ENCODE measurements at regions not wholly inside any gene's neighbourhood (a gene's known extent, or its start where the extent isn't known, plus 50 kb on each side); places are given as distances from the start of the nearest gene placed in this dataset.
"Not testable (repeated sequence)": the region's sequence is repeated elsewhere in the genome, so short reads cannot be mapped to it uniquely, and the experiment has no call there.

DNA sequence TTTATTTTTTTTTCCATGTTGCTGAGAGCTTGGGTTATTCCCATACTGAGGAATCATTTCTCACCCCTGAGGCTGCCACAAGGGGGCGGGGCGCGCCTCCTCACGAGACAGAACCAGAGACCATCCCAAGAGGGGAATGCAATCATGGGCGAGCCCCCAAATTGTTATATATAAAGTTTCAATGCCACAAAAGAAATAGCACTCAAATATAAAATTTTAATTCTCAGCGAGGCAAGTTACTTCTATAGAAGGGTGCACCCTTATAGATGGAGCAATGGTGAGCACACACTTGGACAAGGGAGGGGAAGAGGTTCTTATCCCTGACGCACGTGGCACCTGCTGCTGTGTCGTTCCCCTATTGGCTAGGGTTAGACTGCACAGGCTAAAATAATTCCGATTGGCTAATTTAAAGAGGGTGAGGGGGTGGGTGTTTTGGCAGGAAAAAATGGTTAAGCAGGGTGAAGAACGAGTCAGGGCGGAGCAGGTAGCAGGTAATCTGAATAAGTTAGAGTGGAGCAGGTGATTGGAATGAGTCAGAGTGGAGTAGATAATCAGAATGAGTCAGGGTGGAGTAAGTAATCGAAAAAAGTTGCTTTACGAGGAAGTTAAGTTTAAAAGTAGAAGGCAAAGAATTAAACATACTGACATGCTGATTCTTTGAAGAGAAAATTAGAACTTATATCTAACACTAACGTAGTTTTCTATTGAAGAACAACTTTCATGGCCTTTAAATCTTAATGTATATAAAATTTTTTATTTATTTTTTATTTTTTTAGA lies 177.5 kb downstream of the MTCL1 start:
- no peak for FAIRE-seq

DNA sequence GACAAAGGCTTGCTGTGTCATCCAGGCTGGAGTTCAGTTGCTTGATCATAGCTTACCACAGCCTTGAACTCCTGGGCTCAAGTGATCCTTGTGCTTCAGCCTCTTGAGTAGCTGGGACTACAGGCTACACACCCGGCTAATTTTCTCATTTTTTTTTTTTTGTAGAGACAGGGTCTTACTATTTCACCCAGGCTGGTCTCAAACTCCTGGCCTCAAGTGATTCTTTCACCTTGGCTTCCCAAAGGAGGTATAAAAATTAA lies 178.0 kb downstream of the MTCL1 start:
- no peak for FAIRE-seq

DNA sequence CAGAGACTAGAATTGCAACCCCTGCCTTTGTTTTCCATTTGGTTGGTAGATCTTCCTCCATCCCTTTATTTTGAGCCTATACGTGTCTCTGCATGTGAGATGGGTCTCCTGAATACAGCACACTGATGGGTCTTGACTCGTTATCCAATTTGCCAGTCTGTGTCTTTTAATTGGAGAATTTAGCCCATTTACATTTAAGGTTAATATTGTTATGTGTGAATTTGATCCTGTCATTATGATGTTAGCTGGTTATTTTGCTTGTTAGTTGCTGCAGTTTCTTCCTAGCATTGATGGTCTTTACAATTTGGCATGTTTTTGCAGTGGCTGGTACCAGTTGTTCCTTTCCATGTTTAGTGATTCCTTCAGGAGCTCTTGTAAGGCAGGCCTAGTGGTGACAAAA lies 182.5 kb downstream of the MTCL1 start:
- FAIRE-seq, result not testable (repeated sequence)

DNA sequence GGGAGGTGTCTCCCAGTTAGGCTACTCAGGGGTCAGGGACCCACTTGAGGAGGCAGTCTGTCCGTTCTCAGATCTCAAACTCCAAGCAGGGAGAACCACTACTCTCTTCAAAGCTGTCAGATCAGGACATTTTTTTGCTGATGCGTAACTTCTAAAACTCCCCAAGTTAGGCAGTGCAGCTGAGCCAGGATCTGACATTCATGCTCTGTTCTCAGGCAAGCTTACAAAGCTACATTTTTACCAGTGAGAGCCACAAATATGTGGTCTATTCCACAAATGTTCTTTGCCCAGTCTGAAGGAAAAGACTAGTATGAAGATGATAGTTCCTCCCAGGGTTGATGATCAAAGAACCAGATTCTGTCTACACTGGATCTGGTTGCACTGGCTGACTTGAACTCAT lies 184.1 kb downstream of the MTCL1 start:
- FAIRE-seq, result no peak

GRCh38 chr18:8890503-8890902 lies 185.1 kb downstream of the MTCL1 start:
- FAIRE-seq, result not testable (repeated sequence)

GRCh38 chr18:8890957-8891464 lies 185.7 kb downstream of the MTCL1 start:
- no peak for FAIRE-seq

GRCh38 chr18:8893221-8893620 lies 187.9 kb downstream of the MTCL1 start:
- FAIRE-seq, result no peak

- no peak for FAIRE-seq
These were observed 188.4 kb downstream of the MTCL1 start for GRCh38 chr18:8893628-8894231.

DNA sequence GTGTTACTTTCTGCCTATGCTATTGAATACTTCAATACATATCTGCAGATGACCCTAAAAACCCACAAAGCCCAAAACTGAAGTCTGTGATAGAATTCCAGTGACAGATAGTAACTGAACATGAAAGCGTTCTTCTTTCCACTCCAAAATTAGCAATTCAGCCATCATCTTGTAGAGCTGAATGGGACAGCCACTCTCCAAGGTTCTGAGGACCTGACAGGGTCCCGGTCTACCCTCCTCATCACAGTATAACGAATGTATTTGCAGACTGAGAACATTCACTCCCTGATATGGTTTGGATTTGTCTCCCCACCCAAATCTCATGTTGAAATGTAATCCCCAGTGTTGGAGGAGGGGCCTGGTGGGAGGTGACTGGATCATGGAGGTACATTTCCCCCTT lies 189.5 kb downstream of the MTCL1 start:
- FAIRE-seq, result no peak

DNA sequence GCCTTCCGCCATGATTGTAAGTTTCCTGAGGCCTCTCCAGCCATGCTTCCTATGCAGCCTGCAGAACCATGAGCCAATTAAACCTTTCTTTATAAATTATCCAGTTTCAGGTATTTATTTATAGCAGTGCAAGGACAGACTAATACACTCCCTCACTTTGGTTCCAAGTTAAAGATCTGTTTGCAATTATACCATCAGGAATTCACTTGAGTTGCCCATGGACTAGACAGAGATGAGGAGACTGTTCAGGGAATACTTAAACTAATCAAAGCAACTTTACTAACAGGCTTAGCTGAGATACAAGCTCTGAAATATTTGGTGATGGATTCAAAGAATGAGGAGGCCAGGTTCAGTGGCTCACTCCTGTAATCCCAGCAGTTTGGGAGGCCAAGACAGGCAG lies 190.0 kb downstream of the MTCL1 start:
- no peak for FAIRE-seq

DNA sequence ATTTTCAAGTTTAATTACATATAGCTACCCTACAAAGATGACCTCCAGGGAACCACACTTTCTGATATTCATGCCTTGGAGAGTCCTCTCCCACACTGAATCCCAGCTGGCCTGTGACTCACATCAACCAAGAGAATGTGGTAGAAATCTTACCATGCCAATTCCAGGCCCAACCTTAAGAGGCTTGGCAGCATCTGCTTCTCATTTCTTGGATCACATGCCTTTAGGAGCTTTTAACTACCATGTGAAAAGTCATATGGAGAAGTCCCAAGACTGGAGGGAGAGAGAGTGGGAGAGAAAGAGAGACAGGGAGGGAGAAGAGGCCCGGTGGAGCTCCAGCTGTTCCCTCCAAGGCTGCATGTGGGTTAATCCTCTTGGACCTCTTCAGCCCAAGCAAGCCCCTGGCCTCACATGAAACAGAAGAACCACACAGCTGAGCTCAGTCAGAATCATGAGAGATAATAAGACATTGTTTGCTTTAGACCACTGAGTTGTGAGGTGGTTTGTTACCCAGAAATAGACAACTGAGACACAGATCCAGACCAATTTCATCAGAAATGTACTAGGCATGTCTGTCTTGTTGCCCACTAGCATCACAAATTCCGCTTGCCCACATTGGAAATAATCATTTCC lies 190.7 kb downstream of the MTCL1 start:
- no peak for FAIRE-seq

DNA sequence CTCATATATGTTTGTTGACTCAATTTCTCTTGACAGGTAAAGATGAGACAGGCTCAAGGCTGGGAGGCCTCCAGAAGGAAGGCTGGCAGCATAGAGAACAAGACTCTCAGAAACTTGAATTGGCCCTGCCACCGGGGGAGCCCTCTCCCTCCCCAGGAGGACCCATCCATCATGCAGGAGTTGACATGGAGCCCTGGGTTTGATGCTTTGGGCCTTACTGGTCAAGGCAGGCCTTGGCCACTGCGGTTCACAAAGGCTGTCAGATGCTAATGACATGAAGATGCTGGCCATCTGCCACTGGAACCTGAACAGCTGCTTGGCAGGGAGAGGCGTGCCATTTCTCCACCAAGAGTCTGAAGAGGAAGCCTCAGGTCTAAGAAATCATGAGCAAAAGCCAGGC lies 193.6 kb downstream of the MTCL1 start:
- FAIRE-seq, result no peak

DNA sequence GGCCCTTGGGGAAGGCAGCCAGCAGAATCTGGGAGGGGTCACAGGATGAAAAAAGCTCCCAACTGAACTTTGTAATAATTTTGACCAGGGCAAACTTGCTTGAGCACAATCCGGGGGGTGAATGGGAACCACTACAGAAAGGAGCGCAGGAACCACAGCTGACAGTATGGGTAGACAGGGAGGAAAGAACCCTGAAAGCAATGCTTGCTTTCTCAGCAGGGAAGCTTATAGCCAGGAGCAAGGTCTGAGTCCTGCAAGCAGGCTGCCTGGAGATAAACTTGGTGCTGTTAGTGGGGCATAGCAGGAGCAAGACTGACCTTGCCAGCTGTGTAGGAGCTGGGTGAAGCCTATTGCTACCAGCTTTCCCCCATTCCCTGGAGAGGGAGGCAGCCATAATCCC lies 195.2 kb downstream of the MTCL1 start:
- no peak for FAIRE-seq

DNA sequence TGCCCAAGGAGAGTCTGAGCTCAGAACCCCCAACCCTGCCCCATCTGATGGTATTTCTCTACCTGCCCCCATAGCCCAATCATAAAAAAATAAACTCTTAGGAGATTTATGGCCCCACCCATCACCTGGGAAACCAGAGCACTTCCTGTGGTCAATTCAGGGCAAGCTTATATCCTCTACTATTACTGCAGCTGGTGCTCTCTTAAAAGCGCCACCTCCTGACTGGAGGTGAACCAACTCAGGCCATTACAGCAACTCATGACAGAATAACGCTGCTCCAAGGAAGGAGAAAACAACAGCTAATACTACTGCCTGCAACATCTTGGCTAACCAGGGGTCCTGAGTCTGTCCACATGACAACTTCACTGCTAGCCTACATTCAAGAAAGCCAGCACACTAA lies 195.7 kb downstream of the MTCL1 start:
- FAIRE-seq, result no peak

- no peak for FAIRE-seq
These were observed 198.2 kb upstream of the NDUFV2 start for GRCh38 chr18:8904316-8904715.

GRCh38 chr18:8908792-8909510 lies 193.5 kb upstream of the NDUFV2 start:
- FAIRE-seq, result no peak

GRCh38 chr18:8910186-8910822 lies 192.2 kb upstream of the NDUFV2 start:
- no peak for FAIRE-seq

- FAIRE-seq, result no peak
These were observed 191.7 kb upstream of the NDUFV2 start for GRCh38 chr18:8910843-8911242.

DNA sequence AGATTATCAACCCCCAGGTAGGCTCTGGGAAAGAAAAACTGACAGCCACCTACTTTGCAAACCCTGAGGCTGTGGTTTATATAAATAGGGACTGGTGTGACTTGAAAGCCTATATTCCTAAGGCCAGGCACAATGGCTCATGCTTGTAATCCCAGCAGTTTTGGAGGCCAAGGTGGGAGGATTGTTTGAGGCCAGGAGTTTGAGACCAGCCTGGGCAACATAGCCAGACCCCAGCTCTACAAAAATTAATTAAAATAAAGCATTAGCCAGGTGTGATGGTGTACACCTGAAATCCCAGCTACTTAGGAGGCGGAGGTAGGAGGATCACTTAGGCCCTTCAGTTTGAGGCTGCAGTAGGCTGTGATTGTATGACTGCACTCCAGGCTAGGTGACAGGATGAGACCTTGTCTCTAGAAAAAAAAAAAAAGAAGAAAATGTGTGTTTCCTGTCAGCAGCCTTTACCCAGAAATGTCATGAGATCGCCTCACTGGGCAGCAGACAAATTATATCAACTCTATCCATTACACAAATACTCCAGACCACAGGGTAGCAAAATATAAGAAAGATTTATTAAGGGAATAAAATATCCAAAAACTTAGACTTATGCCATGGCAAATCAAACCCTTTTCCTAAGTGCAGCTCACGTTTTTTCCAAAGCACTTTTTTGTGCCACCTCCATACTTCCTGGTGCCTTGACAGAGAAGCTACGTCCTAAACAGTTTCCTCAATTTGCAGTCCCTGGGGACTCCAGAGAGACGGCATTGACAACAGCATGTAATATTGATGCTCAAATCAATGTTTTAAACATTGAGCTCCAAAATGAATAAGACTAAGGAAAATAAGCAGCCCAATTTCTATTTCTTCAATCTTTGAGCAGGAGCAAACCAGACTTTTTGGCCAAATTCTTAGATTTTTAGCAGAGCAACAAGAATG lies 190.8 kb upstream of the NDUFV2 start:
- FAIRE-seq, result no peak

DNA sequence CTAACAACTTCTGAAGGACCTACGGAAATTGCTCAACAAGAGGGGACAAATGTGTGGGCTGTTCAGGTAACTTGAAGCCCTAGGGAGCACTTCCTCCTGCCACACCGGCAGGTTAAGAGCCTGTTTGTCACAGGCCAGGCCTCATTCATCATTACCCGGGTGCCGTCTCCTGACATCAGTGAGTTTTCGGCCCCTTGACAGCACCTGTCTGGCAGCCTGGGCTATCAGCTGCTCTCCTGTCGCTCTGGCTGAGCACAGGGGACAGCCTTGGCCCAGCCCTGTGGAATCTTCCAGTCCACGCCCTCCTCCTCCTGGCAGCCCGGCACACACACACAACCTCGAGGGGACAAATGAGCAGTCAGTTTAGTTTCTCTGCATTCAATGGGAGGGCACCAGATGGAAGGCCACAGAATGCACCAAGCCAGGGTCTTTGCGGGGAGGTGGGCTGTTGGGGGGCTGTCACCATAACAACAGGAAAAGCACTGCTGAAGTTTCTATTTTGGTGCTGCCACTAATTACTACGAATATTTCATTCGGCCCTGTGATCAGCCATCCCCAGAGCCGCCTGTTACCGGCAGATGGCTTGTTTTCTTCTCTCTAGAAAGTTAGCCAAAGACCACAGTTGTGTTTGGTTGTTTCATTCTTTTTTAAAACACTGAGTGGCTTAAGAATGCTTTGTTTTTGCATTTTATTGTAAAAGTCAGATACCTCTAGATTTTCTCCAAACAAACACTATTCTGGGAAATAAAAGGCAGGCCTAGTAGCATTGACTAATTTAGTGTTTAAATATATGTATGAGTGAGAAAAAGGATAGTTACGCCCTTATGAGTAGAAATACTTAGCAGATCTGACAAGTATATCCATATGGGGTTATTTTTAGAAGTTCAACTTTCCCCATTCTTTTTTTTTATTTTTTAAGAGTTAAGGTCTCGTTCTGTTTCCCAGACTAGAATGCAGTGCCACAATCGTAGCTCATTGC lies 189.9 kb upstream of the NDUFV2 start:
- FAIRE-seq, result no peak

Data from G401.6 (cell line).